Epidermal melanocyte (primary cell): ENCODE measurements at regions not wholly inside any gene's neighbourhood (a gene's known extent, or its start where the extent isn't known, plus 50 kb on each side); places are given as distances from the start of the nearest gene placed in this dataset.
"Not testable (repeated sequence)": the region's sequence is repeated elsewhere in the genome, so short reads cannot be mapped to it uniquely, and the experiment has no call there.

ENCODE experiments used
- DNase-seq: peaks from one replicate; pipeline ENCODE4 v3.0.0; 2011; ENCODE audit warnings: low spot score; ENCODE audit not compliant: insufficient read length

GRCh38 chr2:147420947-147421675, 423.7 kb upstream of the ACVR2A start:
- DNase-seq, result no peak

GRCh38 chr2:147420517-147420916, 424.3 kb upstream of the ACVR2A start:
- no peak for DNase-seq

GRCh38 chr2:147416099-147416498, 428.7 kb upstream of the ACVR2A start:
- no peak for DNase-seq

GRCh38 chr2:147414656-147415055, 430.2 kb upstream of the ACVR2A start:
- not testable (repeated sequence) for DNase-seq

- no peak for DNase-seq
Observed at GRCh38 chr2:147408357-147408756, 436.5 kb upstream of the ACVR2A start.

- DNase-seq, result no peak
Observed at GRCh38 chr2:147405651-147406050, 439.2 kb upstream of the ACVR2A start.

GRCh38 chr2:147398996-147399395, 445.8 kb upstream of the ACVR2A start:
- DNase-seq, result no peak

- no peak for DNase-seq
Observed at GRCh38 chr2:147398301-147398700, 446.5 kb upstream of the ACVR2A start.

GRCh38 chr2:147396890-147397289, 447.9 kb upstream of the ACVR2A start:
- no peak for DNase-seq

GRCh38 chr2:147394179-147394790, 450.5 kb upstream of the ACVR2A start:
- DNase-seq, result no peak

GRCh38 chr2:147392180-147392579, 452.6 kb upstream of the ACVR2A start:
- DNase-seq, result no peak

GRCh38 chr2:147390475-147390874, 454.4 kb upstream of the ACVR2A start:
- DNase-seq, result no peak

- DNase-seq, result no peak
Observed at GRCh38 chr2:147389218-147389617, 455.6 kb upstream of the ACVR2A start.

- DNase-seq, result no peak
Observed at GRCh38 chr2:147388217-147388616, 456.6 kb upstream of the ACVR2A start.

GRCh38 chr2:147386284-147386683, 458.5 kb upstream of the ACVR2A start:
- DNase-seq, result no peak

GRCh38 chr2:147385600-147385999, 459.2 kb upstream of the ACVR2A start:
- no peak for DNase-seq

GRCh38 chr2:147384659-147385058, 460.2 kb upstream of the ACVR2A start:
- no peak for DNase-seq

- no peak for DNase-seq
Observed at GRCh38 chr2:147382322-147382948, 462.4 kb upstream of the ACVR2A start.

- DNase-seq, result no peak
Observed at GRCh38 chr2:147378403-147378802, 466.4 kb upstream of the ACVR2A start.

- DNase-seq, result no peak
Observed at GRCh38 chr2:147375073-147375472, 469.8 kb upstream of the ACVR2A start.

- DNase-seq, result no peak
Observed at GRCh38 chr2:147374423-147374811, 470.4 kb upstream of the ACVR2A start.

GRCh38 chr2:147373800-147374422, 470.9 kb upstream of the ACVR2A start:
- DNase-seq, result peak; percentile 23
